ENCODE measurements at regions not wholly inside any gene's neighbourhood (a gene's known extent, or its start where the extent isn't known, plus 50 kb on each side); places are given as distances from the start of the nearest gene placed in this dataset.

DNA sequence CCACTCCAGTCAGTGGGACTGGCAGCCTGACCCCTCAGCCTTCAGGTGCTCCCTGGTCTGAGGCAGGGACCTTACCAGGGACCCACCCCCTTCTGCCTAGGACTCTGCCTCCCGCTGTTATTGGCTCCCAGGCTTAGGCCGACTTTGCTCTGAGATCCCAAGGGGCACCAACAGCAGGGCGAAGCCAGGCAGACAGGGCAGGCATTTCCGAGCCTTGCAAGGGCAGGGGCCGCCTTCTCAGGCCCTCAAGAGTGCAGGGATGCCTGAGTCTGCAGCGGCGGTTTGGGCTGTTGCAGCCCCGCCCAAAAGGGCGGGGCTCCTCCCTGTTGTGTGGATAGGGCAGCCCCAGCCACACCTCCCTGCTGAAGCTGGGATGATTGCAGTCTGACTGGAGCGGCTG, 644.6 kb downstream of the PRR16 start:
- H3K27ac Mint-ChIP-seq: no peak overlapping the region
- no peaks in the 10 kb centered on the region for H3K9me3 Mint-ChIP-seq
- peak; percentile 41 for ATAC-seq
- H3K4me1 Mint-ChIP-seq: no peaks in the 10 kb centered on the region
- H3K36me3 Mint-ChIP-seq: no peaks in the 10 kb centered on the region
- H3K4me3 Mint-ChIP-seq: no peak overlapping the region
- H3K27me3 Mint-ChIP-seq: no peaks in the 10 kb centered on the region

GRCh38 chr5:121109817-121110216, 645.7 kb downstream of the PRR16 start:
- peaks cover 6% of the 10 kb centered on the region for H3K9me3 Mint-ChIP-seq
- no peak overlapping the region for H3K27ac Mint-ChIP-seq
- H3K36me3 Mint-ChIP-seq: no peaks in the 10 kb centered on the region
- no peaks in the 10 kb centered on the region for H3K4me1 Mint-ChIP-seq
- no peaks in the 10 kb centered on the region for H3K27me3 Mint-ChIP-seq
- ATAC-seq: no peak
- H3K4me3 Mint-ChIP-seq: no peak overlapping the region

DNA sequence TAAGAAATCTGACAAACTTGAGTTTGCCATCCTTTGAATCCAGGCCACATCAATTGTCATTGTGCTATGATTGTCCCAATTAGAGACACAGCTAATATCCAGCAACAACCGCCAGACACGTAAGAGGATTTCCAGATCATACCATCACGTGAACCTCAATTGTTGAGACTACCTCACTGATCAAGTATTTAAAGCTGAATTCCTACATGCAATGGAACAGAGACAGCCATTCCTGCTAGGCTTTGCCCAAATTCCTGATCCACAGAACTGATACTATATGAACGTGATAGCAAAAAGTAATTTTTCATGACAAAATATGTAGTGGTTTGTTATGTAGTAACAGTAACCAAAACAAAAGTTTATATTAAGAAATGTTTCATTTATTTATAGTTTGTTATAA, 657.7 kb downstream of the PRR16 start:
- Mint-ChIP-seq H3K27me3 (no peaks in the 10 kb centered on the region), H3K36me3 (no peaks in the 10 kb centered on the region), H3K27ac (no peak overlapping the region), H3K4me1 (no peaks in the 10 kb centered on the region), H3K9me3 (no peaks in the 10 kb centered on the region), H3K4me3 (no peak overlapping the region)
- no peak for ATAC-seq

DNA sequence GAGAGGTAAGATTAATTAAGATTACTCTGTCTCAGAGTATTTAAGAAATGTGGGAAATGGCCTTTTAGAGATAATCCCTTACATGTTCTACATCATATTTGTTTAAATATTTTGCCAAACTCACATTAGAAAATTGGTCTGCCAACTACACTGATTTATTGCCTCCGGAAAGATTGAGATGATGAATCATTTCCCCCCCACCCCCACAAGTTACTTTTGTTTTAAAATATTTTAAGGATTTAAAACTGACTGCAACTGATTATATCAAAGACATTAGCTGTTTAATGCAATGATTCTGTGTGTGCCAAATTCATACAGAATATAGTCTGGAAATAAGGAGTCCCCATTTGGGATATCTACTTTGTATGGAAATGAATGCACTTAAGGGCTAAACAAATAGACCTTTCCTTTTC, 674.4 kb downstream of the PRR16 start:
- Mint-ChIP-seq H3K4me3 (no peak overlapping the region), H3K27me3 (no peaks in the 10 kb centered on the region), H3K4me1 (no peaks in the 10 kb centered on the region), H3K27ac (no peak overlapping the region), H3K9me3 (peaks cover 6% of the 10 kb centered on the region), H3K36me3 (no peaks in the 10 kb centered on the region)
- no peak for ATAC-seq

- H3K4me1 Mint-ChIP-seq: no peaks in the 10 kb centered on the region
- no peaks in the 10 kb centered on the region for H3K36me3 Mint-ChIP-seq
- H3K9me3 Mint-ChIP-seq: peaks cover 6% of the 10 kb centered on the region
- no peak overlapping the region for H3K27ac Mint-ChIP-seq
- no peaks in the 10 kb centered on the region for H3K27me3 Mint-ChIP-seq
- ATAC-seq: no peak
- no peak overlapping the region for H3K4me3 Mint-ChIP-seq
These were observed 674.9 kb downstream of the PRR16 start for GRCh38 chr5:121138952-121139351.

GRCh38 chr5:121144764-121145163, 680.7 kb downstream of the PRR16 start:
- no peaks in the 10 kb centered on the region for H3K36me3 Mint-ChIP-seq
- H3K4me3 Mint-ChIP-seq: no peak overlapping the region
- H3K27me3 Mint-ChIP-seq: no peaks in the 10 kb centered on the region
- H3K9me3 Mint-ChIP-seq: peaks cover 10% of the 10 kb centered on the region
- H3K27ac Mint-ChIP-seq: no peak overlapping the region
- H3K4me1 Mint-ChIP-seq: no peaks in the 10 kb centered on the region
- ATAC-seq: no peak

GRCh38 chr5:121151534-121151933, 687.4 kb downstream of the PRR16 start:
- H3K27me3 Mint-ChIP-seq: no peaks in the 10 kb centered on the region
- no peaks in the 10 kb centered on the region for H3K36me3 Mint-ChIP-seq
- no peak overlapping the region for H3K4me3 Mint-ChIP-seq
- no peak overlapping the region for H3K27ac Mint-ChIP-seq
- H3K4me1 Mint-ChIP-seq: no peaks in the 10 kb centered on the region
- no peak for ATAC-seq
- H3K9me3 Mint-ChIP-seq: peaks cover 4% of the 10 kb centered on the region

GRCh38 chr5:121152411-121152810, 688.3 kb downstream of the PRR16 start:
- no peak overlapping the region for H3K4me3 Mint-ChIP-seq
- H3K27me3 Mint-ChIP-seq: no peaks in the 10 kb centered on the region
- H3K36me3 Mint-ChIP-seq: no peaks in the 10 kb centered on the region
- H3K27ac Mint-ChIP-seq: no peak overlapping the region
- no peaks in the 10 kb centered on the region for H3K4me1 Mint-ChIP-seq
- no peaks in the 10 kb centered on the region for H3K9me3 Mint-ChIP-seq
- ATAC-seq: no peak

GRCh38 chr5:121156565-121156964, 692.5 kb downstream of the PRR16 start:
- Mint-ChIP-seq H3K36me3 (no peaks in the 10 kb centered on the region), H3K4me3 (no peak overlapping the region), H3K27ac (no peak overlapping the region), H3K27me3 (no peaks in the 10 kb centered on the region), H3K4me1 (no peaks in the 10 kb centered on the region), H3K9me3 (no peaks in the 10 kb centered on the region)
- no peak for ATAC-seq

- H3K4me1 Mint-ChIP-seq: no peaks in the 10 kb centered on the region
- no peak overlapping the region for H3K27ac Mint-ChIP-seq
- no peaks in the 10 kb centered on the region for H3K27me3 Mint-ChIP-seq
- H3K9me3 Mint-ChIP-seq: no peaks in the 10 kb centered on the region
- H3K4me3 Mint-ChIP-seq: no peak overlapping the region
- H3K36me3 Mint-ChIP-seq: no peaks in the 10 kb centered on the region
- ATAC-seq: peak; percentile 24
These were observed 693.2 kb upstream of the FTMT start for GRCh38 chr5:121158451-121158850.

- H3K36me3 Mint-ChIP-seq: no peaks in the 10 kb centered on the region
- H3K27ac Mint-ChIP-seq: no peak overlapping the region
- no peak overlapping the region for H3K4me3 Mint-ChIP-seq
- no peaks in the 10 kb centered on the region for H3K27me3 Mint-ChIP-seq
- ATAC-seq: no peak
- H3K9me3 Mint-ChIP-seq: no peaks in the 10 kb centered on the region
- no peaks in the 10 kb centered on the region for H3K4me1 Mint-ChIP-seq
These were observed 691.1 kb upstream of the FTMT start for GRCh38 chr5:121160591-121160990.

- no peak overlapping the region for H3K27ac Mint-ChIP-seq
- ATAC-seq: no peak
- no peaks in the 10 kb centered on the region for H3K27me3 Mint-ChIP-seq
- H3K4me3 Mint-ChIP-seq: no peak overlapping the region
- H3K36me3 Mint-ChIP-seq: no peaks in the 10 kb centered on the region
- no peaks in the 10 kb centered on the region for H3K9me3 Mint-ChIP-seq
- no peaks in the 10 kb centered on the region for H3K4me1 Mint-ChIP-seq
These were observed 687.0 kb upstream of the FTMT start for GRCh38 chr5:121164632-121165031.

- Mint-ChIP-seq H3K27ac (no peak overlapping the region), H3K4me1 (no peaks in the 10 kb centered on the region), H3K4me3 (no peak overlapping the region), H3K36me3 (no peaks in the 10 kb centered on the region), H3K9me3 (no peaks in the 10 kb centered on the region), H3K27me3 (no peaks in the 10 kb centered on the region)
- peak; percentile 40 for ATAC-seq
These were observed 680.3 kb upstream of the FTMT start for GRCh38 chr5:121171361-121171760.

GRCh38 chr5:121171834-121172233, 679.8 kb upstream of the FTMT start:
- H3K36me3 Mint-ChIP-seq: no peaks in the 10 kb centered on the region
- H3K27me3 Mint-ChIP-seq: no peaks in the 10 kb centered on the region
- H3K4me1 Mint-ChIP-seq: no peaks in the 10 kb centered on the region
- no peak overlapping the region for H3K4me3 Mint-ChIP-seq
- H3K27ac Mint-ChIP-seq: no peak overlapping the region
- H3K9me3 Mint-ChIP-seq: no peaks in the 10 kb centered on the region
- ATAC-seq: no peak

DNA sequence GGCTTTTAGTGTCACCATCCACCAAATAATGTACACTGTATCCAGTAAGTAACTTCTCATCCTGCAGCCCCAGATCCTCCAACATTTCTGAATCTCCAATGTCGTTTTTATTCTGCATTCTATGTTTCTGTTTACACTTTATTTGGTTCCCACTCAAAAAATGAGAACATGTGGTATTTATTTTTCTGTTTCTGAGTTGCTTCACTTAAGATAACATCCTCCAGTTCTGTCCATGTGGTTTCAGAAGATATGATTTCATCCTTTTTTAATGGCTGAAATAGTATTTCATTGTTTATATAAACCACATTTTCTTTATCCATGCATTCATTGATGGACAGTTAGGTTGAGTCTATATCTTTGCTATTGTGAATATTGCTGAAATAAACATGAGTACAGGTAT, 677.3 kb upstream of the FTMT start:
- H3K4me1 Mint-ChIP-seq: no peaks in the 10 kb centered on the region
- H3K4me3 Mint-ChIP-seq: no peak overlapping the region
- no peaks in the 10 kb centered on the region for H3K36me3 Mint-ChIP-seq
- H3K27me3 Mint-ChIP-seq: no peaks in the 10 kb centered on the region
- no peak overlapping the region for H3K27ac Mint-ChIP-seq
- no peaks in the 10 kb centered on the region for H3K9me3 Mint-ChIP-seq
- no peak for ATAC-seq

- no peak overlapping the region for H3K4me3 Mint-ChIP-seq
- H3K9me3 Mint-ChIP-seq: no peaks in the 10 kb centered on the region
- no peaks in the 10 kb centered on the region for H3K36me3 Mint-ChIP-seq
- H3K4me1 Mint-ChIP-seq: no peaks in the 10 kb centered on the region
- no peaks in the 10 kb centered on the region for H3K27me3 Mint-ChIP-seq
- ATAC-seq: no peak
- no peak overlapping the region for H3K27ac Mint-ChIP-seq
These were observed 675.7 kb upstream of the FTMT start for GRCh38 chr5:121175986-121176385.

DNA sequence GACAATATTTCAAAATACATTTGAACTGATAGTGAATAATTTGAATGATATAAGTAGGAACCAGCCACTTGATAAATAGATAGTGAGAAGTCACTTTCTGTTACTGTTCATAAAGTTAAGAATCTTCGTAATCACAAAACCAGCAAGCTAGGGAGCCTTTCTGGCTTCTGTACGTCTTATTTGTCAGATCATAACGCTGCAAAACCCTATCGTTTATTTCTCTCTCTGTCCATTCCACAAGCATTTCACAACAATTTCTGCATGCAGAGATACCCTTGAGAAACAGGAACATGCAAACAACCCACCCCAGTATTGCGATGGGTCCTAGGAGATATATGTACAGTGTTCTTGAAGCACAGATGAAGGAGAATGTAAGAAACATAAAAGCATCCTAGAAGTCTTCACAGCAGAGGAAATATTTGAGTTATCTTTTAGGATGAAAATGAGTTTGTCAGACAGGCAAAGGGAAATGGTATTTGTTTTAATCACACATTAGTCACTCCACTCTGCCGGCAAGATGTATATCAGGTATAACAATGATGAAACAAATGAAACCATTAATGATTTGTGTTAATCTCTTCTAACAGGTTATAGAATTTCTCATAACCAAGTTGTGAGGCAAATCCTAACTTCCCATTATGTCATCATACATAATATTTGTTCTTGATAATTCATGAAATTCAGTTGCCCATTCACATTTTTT, 668.7 kb upstream of the FTMT start:
- no peak overlapping the region for H3K27ac Mint-ChIP-seq
- H3K27me3 Mint-ChIP-seq: no peaks in the 10 kb centered on the region
- no peaks in the 10 kb centered on the region for H3K36me3 Mint-ChIP-seq
- ATAC-seq: no peak
- H3K4me3 Mint-ChIP-seq: no peak overlapping the region
- no peaks in the 10 kb centered on the region for H3K4me1 Mint-ChIP-seq
- no peaks in the 10 kb centered on the region for H3K9me3 Mint-ChIP-seq
